ENCODE measurements at regions not wholly inside any gene's neighbourhood (a gene's known extent, or its start where the extent isn't known, plus 50 kb on each side); places are given as distances from the start of the nearest gene placed in this dataset.

- H4K20me1 ChIP-seq, result no peaks in the 10 kb centered on the region
- H3K36me3 ChIP-seq, result no peaks in the 10 kb centered on the region
- H3K4me2 ChIP-seq, result no peak overlapping the region
- H3K27ac ChIP-seq, result no peak overlapping the region
- no peak for TF ChIP-seq Cebpa-rat (IDR thresholded peaks at IDR 0.05)
- no peak overlapping the region for H3K4me3 ChIP-seq
- H3K9me3 ChIP-seq (replicated peaks in 1 of 11), result no peaks in the 10 kb centered on the region
- no peaks in the 10 kb centered on the region for H3K4me1 ChIP-seq
- no peak overlapping the region for H3K9ac ChIP-seq
- H3K27me3 ChIP-seq, result no peaks in the 10 kb centered on the region
These were observed 1011.8 kb upstream of the CDH2 start for GRCh38 chr18:29188760-29189159.

GRCh38 chr18:29185801-29186200, 1008.9 kb upstream of the CDH2 start:
- no peak for TF ChIP-seq Cebpa-rat (IDR thresholded peaks at IDR 0.05)
- Histone ChIP-seq H3K9ac (no peak overlapping the region), H3K27ac (no peak overlapping the region), H3K36me3 (no peaks in the 10 kb centered on the region), H3K27me3 (no peaks in the 10 kb centered on the region), H3K4me2 (no peak overlapping the region), H4K20me1 (no peaks in the 10 kb centered on the region), H3K4me1 (no peaks in the 10 kb centered on the region), H3K4me3 (no peak overlapping the region), H3K9me3 (replicated peaks in 1 of 11) (no peaks in the 10 kb centered on the region)

DNA sequence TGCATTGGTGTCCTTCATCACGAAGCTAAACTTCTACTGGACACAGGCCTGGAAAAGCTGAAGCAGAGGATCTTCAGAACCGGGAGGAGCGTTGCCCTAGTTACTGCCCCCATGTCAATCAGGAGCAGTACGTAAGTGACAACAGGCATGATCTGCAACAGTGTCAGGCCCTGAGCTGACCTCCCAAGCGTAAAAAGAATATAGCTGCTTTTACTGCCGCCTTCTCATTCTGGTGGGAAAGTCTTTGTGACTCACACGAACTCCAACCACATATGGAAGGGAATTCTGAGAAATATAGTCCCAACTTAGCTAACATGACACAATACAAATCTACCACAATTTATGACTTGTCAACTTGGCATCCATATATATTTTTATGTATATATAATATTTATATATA, 1007.7 kb upstream of the CDH2 start:
- H3K9me3 ChIP-seq (replicated peaks in 1 of 11), result no peaks in the 10 kb centered on the region
- no peak for TF ChIP-seq Cebpa-rat (IDR thresholded peaks at IDR 0.05)
- no peak overlapping the region for H3K4me3 ChIP-seq
- H3K4me1 ChIP-seq, result no peaks in the 10 kb centered on the region
- no peak overlapping the region for H3K9ac ChIP-seq
- no peaks in the 10 kb centered on the region for H3K36me3 ChIP-seq
- H3K4me2 ChIP-seq, result no peak overlapping the region
- H3K27me3 ChIP-seq, result no peaks in the 10 kb centered on the region
- H4K20me1 ChIP-seq, result no peaks in the 10 kb centered on the region
- no peak overlapping the region for H3K27ac ChIP-seq

- no peak overlapping the region for H3K4me3 ChIP-seq
- H3K4me2 ChIP-seq, result no peak overlapping the region
- no peak overlapping the region for H3K27ac ChIP-seq
- no peaks in the 10 kb centered on the region for H3K36me3 ChIP-seq
- no peaks in the 10 kb centered on the region for H3K9me3 ChIP-seq (replicated peaks in 1 of 11)
- no peaks in the 10 kb centered on the region for H3K27me3 ChIP-seq
- H4K20me1 ChIP-seq, result no peaks in the 10 kb centered on the region
- no peak overlapping the region for H3K9ac ChIP-seq
- no peaks in the 10 kb centered on the region for H3K4me1 ChIP-seq
- TF ChIP-seq Cebpa-rat (IDR thresholded peaks at IDR 0.05), result no peak
These were observed 1004.4 kb upstream of the CDH2 start for GRCh38 chr18:29181151-29181901.

DNA sequence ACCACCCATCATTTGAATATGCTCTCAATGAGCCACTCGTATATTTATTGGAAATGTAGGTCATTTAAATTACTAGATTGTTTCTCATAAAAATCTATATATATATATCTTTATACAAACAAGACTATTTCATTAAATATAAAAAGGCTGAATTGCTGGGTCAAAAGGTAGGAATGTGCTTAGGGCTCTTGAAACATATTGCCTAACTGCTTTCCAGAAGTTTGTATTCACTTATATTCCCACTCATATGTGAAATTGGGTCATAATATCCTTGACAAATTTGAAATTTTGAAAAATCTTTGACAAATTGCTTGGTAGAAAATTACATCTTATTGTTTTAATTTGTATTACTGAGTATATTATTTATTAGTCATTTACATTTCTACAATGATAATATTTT, 999.8 kb upstream of the CDH2 start:
- Histone ChIP-seq H3K9me3 (replicated peaks in 1 of 11) (no peaks in the 10 kb centered on the region), H3K9ac (no peak overlapping the region), H3K4me1 (no peaks in the 10 kb centered on the region), H3K27me3 (no peaks in the 10 kb centered on the region), H3K27ac (no peak overlapping the region), H3K4me2 (no peak overlapping the region), H4K20me1 (no peaks in the 10 kb centered on the region), H3K36me3 (no peaks in the 10 kb centered on the region), H3K4me3 (no peak overlapping the region)
- no peak for TF ChIP-seq Cebpa-rat (IDR thresholded peaks at IDR 0.05)

DNA sequence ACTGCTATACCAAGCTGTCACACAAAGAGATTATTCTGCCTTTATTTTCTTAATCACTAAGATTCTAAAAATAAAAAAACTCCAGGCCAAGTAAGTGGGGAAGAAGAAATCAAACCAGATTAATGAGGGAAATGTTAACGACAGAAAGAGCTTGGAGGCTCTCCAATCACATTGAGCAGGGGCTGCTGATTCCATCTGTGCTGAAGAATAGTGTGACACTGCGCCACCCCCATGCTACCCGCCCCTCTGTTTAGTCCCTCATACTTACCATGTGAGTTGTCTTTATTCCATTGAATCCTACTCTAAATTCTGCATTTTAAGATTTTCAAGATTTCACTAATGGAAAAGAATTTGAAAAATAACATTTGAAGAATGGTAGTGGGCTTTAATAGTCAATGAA, 998.0 kb upstream of the CDH2 start:
- Histone ChIP-seq H3K9me3 (replicated peaks in 1 of 11) (no peaks in the 10 kb centered on the region), H3K9ac (no peak overlapping the region), H3K4me3 (no peak overlapping the region), H4K20me1 (no peaks in the 10 kb centered on the region), H3K4me1 (no peaks in the 10 kb centered on the region), H3K36me3 (no peaks in the 10 kb centered on the region), H3K4me2 (no peak overlapping the region), H3K27ac (no peak overlapping the region), H3K27me3 (no peaks in the 10 kb centered on the region)
- TF ChIP-seq Cebpa-rat (IDR thresholded peaks at IDR 0.05), result no peak

GRCh38 chr18:29172756-29173067, 995.8 kb upstream of the CDH2 start:
- Histone ChIP-seq H3K36me3 (no peaks in the 10 kb centered on the region), H4K20me1 (no peaks in the 10 kb centered on the region), H3K4me3 (no peak overlapping the region), H3K27ac (no peak overlapping the region), H3K9me3 (replicated peaks in 1 of 11) (no peaks in the 10 kb centered on the region), H3K4me1 (no peaks in the 10 kb centered on the region), H3K27me3 (no peaks in the 10 kb centered on the region), H3K4me2 (no peak overlapping the region), H3K9ac (no peak overlapping the region)
- TF ChIP-seq Cebpa-rat (IDR thresholded peaks at IDR 0.05), result no peak

DNA sequence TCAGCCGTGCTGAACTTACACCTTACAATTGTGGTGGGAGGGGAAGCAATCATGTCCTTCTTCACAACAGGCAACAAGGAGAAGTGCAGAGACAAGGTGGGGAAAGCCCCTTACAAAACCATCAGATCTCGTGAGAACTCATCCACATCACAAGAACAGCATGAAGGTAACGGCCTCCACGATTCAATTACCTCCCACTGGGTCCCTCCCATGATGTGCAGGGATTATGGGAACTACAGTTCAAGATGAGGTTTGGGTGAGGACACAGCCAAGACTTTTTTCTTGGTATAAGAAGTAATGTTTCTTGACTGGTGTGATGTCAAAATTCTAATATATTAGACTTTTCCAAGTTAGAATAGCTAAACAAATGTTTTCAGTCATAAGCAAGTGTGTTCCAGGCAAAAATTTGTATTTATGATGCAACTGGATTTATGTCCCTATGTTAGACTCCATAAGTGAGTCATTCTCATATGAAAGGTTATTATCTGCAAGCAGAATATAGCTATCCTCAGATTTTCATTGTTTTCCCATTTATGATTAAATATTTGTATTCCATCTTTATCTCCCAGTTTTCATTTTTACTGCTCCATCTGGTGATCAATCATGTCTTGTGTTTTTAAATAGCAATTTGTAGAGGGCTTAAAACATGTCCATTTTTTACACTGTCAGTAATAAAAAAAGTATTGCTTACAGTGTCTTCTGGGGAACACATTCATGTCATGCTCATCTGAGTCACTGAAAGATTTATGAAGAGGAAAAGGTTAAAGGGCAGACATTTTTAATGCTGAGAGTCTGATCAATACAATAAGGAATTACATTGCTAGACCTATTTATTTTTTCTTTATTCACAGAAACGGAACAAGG, 995.2 kb upstream of the CDH2 start:
- Histone ChIP-seq H3K27me3 (no peaks in the 10 kb centered on the region), H4K20me1 (no peaks in the 10 kb centered on the region), H3K4me2 (no peak overlapping the region), H3K27ac (no peak overlapping the region), H3K36me3 (no peaks in the 10 kb centered on the region), H3K9me3 (replicated peaks in 1 of 11) (no peaks in the 10 kb centered on the region), H3K4me3 (no peak overlapping the region), H3K4me1 (no peaks in the 10 kb centered on the region), H3K9ac (no peak overlapping the region)
- TF ChIP-seq Cebpa-rat (IDR thresholded peaks at IDR 0.05), result no peak

GRCh38 chr18:29169599-29169998, 992.7 kb upstream of the CDH2 start:
- H3K4me3 ChIP-seq, result no peak overlapping the region
- no peak overlapping the region for H3K9ac ChIP-seq
- no peaks in the 10 kb centered on the region for H3K9me3 ChIP-seq (replicated peaks in 1 of 11)
- no peak overlapping the region for H3K4me2 ChIP-seq
- no peak overlapping the region for H3K27ac ChIP-seq
- no peaks in the 10 kb centered on the region for H4K20me1 ChIP-seq
- H3K27me3 ChIP-seq, result no peaks in the 10 kb centered on the region
- H3K4me1 ChIP-seq, result no peaks in the 10 kb centered on the region
- no peak for TF ChIP-seq Cebpa-rat (IDR thresholded peaks at IDR 0.05)
- H3K36me3 ChIP-seq, result no peaks in the 10 kb centered on the region

DNA sequence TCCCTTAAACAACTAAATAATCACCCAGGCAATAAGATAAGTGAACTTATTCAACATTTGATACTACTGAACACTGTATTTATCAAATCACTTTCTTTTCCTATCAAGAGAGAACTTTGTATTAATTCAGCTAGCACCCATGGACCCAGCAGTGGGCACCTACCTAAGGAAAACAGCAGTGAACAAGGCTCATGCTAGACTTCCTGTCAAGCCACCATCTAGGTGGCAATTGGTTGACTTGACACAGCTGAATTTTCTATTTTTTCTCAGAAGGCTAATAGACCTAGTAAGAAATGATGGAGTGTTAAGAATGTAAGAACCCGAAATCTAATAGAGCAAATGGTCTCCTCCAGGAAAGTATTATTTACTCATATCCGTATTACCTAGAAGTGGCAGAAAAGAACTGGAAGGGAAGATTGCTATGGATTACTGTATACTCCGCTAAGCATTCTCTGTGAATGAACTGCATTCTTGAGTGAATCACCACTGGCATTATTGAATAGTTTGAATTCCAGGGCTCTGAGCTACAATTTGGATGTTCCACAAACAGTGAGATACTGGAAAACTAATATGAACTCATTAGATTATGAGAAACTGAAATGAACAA, 988.2 kb upstream of the CDH2 start:
- H3K4me2 ChIP-seq, result no peak overlapping the region
- H3K36me3 ChIP-seq, result no peaks in the 10 kb centered on the region
- H4K20me1 ChIP-seq, result no peaks in the 10 kb centered on the region
- no peak overlapping the region for H3K4me3 ChIP-seq
- no peaks in the 10 kb centered on the region for H3K27me3 ChIP-seq
- H3K9ac ChIP-seq, result no peak overlapping the region
- H3K27ac ChIP-seq, result no peak overlapping the region
- H3K4me1 ChIP-seq, result no peaks in the 10 kb centered on the region
- no peaks in the 10 kb centered on the region for H3K9me3 ChIP-seq (replicated peaks in 1 of 11)
- no peak for TF ChIP-seq Cebpa-rat (IDR thresholded peaks at IDR 0.05)

Measured in BLaER1 treated with 17β-estradiol and CSF1 and Interleukin-3, amounts not matched to agents 10 nM and 100 nM (cell line).